Cardiac muscle cell (in vitro differentiated cells and primary cell): ENCODE measurements at regions not wholly inside any gene's neighbourhood (a gene's known extent, or its start where the extent isn't known, plus 50 kb on each side); places are given as distances from the start of the nearest gene placed in this dataset.

Source experiments
- DNase-seq, 2 donors: peaks; one replicate each; pipeline versions ENCODE4 v3.0.0 to v3.0.0-alpha.2; 2010 to 2017; ENCODE audit warnings: low read depth in 1 of 2, low spot score in 1 of 2
- H3K27ac ChIP-seq: fragments of 200-600 bp; sonication (generic); 2 replicates; pipeline ENCODE4 v1.5.1; 2016
- H3K27me3 ChIP-seq: fragments of 200-600 bp; sonication (generic); 2 replicates; pipeline ENCODE4 v1.6.0; 2016; ENCODE audit warnings: control low read depth
- H3K36me3 ChIP-seq: fragments of 200-600 bp; sonication (generic); 2 replicates; pipeline ENCODE4 v1.5.1; 2016; ENCODE audit warnings: control low read depth
- H3K4me1 ChIP-seq: fragments of 200-600 bp; sonication (generic); 2 replicates; pipeline ENCODE4 v1.8.1; 2017; ENCODE audit warnings: low read depth, mild to moderate bottlenecking, mixed run types
- H3K4me3 ChIP-seq: fragments of 200-600 bp; sonication (generic); 2 replicates; pipeline ENCODE4 v1.5.1; 2016; ENCODE audit warnings: mild to moderate bottlenecking
- H3K9me3 ChIP-seq: fragments of 200-600 bp; sonication (generic); 2 replicates; pipeline ENCODE4 v1.5.1; 2017; ENCODE audit warnings: low read depth, mild to moderate bottlenecking, control low read depth
- TF ChIP-seq, protein P1 (sequence below): IDR thresholded peaks from 2 replicates; pipeline ENCODE4 v1.5.1; 2012; ENCODE audit warnings: low read depth, mild to moderate bottlenecking, low read length

DNA sequence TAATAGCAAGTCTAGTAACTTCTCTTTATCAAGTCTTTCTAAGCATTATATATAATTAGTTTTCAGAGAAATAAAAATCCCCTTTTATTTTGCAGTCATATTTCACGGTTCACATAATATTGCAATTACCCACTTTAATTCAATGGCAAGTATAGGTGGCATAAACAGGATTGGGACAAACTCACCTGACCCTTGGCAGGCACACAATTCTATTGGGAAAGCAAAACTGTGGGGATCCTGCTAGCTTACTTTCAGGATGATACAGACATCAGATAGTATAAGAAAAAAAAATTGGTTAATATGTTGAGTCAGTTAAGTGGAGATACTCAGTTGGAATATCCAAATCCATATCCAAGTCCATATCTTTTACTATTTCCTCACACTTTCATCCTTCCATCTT lies 294.8 kb downstream of the SNX13 start:
- no peaks in the 10 kb centered on the region for H3K36me3 ChIP-seq
- DNase-seq, result no peak
- H3K4me1 ChIP-seq, result no peaks in the 10 kb centered on the region
- H3K27ac ChIP-seq, result no peak overlapping the region
- no peaks in the 10 kb centered on the region for H3K9me3 ChIP-seq
- no peaks in the 10 kb centered on the region for H3K27me3 ChIP-seq
- H3K4me3 ChIP-seq, result no peak overlapping the region
- TF ChIP-seq, protein P1, sequence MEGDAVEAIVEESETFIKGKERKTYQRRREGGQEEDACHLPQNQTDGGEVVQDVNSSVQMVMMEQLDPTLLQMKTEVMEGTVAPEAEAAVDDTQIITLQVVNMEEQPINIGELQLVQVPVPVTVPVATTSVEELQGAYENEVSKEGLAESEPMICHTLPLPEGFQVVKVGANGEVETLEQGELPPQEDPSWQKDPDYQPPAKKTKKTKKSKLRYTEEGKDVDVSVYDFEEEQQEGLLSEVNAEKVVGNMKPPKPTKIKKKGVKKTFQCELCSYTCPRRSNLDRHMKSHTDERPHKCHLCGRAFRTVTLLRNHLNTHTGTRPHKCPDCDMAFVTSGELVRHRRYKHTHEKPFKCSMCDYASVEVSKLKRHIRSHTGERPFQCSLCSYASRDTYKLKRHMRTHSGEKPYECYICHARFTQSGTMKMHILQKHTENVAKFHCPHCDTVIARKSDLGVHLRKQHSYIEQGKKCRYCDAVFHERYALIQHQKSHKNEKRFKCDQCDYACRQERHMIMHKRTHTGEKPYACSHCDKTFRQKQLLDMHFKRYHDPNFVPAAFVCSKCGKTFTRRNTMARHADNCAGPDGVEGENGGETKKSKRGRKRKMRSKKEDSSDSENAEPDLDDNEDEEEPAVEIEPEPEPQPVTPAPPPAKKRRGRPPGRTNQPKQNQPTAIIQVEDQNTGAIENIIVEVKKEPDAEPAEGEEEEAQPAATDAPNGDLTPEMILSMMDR, result no peak

DNA sequence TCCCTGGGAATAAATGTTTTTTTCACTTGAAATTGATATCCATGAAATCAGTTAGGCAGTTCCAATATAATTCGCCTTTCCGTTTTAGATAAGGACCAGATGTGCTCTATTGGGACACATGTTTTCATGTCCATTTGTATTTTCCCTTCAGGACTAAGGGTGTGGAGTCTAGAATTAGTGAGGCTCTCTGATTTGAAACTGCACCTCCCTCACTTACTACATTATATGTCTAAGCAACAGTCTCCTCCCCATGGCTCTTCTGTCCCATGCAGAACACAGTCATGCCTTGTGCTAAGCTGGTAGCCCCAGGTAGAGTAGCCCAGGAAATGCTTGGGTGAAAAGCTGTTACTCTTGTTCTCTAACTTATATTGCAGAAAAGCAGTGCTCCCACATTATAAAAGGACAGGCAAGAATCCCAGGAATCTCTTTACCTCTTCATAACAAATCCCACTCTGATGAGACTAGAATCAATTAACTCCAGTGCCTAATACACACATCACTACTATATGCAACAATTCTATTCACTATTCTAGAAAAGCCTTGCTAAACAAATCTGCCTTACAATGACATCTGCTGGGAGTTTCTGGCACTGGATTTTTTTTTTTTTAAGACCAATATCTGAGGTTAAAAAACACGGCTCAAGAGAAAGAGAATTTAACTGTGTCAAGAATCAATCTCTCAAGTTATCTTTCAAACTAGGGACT lies 293.9 kb downstream of the SNX13 start:
- H3K4me3 ChIP-seq, result no peak overlapping the region
- no peak overlapping the region for H3K27ac ChIP-seq
- no peaks in the 10 kb centered on the region for H3K36me3 ChIP-seq
- no peaks in the 10 kb centered on the region for H3K9me3 ChIP-seq
- H3K27me3 ChIP-seq, result no peaks in the 10 kb centered on the region
- peak in 1 of 2 donors; percentile 75 for DNase-seq
- no peaks in the 10 kb centered on the region for H3K4me1 ChIP-seq
- TF ChIP-seq, protein P1, result peak; percentile 53

DNA sequence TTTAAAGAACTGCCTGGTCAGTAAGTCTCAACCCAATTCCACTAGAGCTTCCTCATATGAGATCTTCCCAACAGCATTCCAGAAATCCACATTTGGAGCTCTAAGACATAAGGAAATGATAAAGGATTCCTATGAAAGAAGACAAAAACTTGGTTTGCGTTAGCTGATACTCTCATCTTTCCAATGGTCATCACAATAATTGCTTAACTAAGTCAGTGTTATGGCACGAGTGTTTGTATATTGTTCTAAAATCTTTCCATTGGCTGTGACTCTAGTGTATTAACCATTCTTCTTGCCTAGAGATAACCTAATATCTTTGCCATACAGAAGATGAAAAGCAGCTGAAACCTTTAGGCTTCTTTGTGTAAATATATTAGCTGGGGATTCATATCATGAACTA lies 289.0 kb downstream of the SNX13 start:
- Histone ChIP-seq H3K27me3 (no peaks in the 10 kb centered on the region), H3K27ac (no peak overlapping the region), H3K4me3 (no peak overlapping the region), H3K36me3 (no peaks in the 10 kb centered on the region), H3K9me3 (no peaks in the 10 kb centered on the region), H3K4me1 (no peaks in the 10 kb centered on the region)
- TF ChIP-seq, protein P1, result no peak
- peak in 1 of 2 donors; percentile 18 for DNase-seq

DNA sequence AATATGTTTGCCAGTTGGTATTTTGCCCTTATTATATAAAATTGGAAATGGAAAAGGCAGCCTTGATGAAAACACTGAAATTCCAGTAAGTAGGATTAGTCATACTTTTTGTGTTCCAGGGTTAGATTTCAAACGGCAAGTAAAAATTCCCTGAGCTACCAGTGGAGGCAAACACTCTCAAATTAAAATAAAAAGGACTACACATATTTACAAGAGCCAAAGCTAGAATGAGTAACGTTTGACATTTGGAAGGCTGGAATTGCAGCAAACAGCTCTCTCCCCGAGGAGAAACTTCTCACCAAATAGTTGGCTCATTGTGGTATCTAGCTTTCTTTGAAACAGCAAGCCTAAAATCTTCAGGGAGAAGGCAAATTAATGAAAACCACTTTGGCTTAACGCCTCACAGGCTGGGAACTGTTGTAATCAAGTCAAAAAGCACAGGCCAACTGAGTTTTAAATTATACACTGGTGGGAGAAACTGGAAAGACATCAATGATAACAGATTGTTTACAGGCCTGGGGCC lies 288.4 kb downstream of the SNX13 start:
- H3K4me3 ChIP-seq, result no peak overlapping the region
- no peaks in the 10 kb centered on the region for H3K9me3 ChIP-seq
- no peaks in the 10 kb centered on the region for H3K27me3 ChIP-seq
- DNase-seq, result peak in 1 of 2 donors; percentile 93
- H3K4me1 ChIP-seq, result no peaks in the 10 kb centered on the region
- no peak overlapping the region for H3K27ac ChIP-seq
- TF ChIP-seq, protein P1, result peak; percentile 45
- no peaks in the 10 kb centered on the region for H3K36me3 ChIP-seq

DNA sequence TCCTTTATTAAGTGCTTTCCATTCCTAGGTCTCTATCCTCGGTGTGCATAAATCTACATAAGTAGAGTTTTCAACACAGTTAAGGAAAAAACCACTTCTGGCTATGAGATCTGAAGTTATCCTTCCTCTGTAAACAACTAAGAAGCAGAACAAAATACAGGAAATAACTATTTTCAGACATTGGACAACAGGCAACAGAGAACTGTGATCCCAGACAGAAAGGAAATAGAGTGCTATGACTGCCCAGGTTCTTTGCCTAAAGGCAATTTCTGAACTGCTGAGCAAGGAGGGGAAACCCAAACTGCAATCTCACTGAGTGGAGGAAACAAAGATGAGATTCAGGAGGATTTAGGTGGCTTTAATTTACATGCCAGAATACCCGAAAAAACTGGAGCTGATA lies 285.4 kb downstream of the SNX13 start:
- DNase-seq, result no peak
- no peaks in the 10 kb centered on the region for H3K27me3 ChIP-seq
- H3K36me3 ChIP-seq, result no peaks in the 10 kb centered on the region
- no peaks in the 10 kb centered on the region for H3K4me1 ChIP-seq
- H3K9me3 ChIP-seq, result no peaks in the 10 kb centered on the region
- TF ChIP-seq, protein P1, result no peak
- no peak overlapping the region for H3K27ac ChIP-seq
- no peak overlapping the region for H3K4me3 ChIP-seq
